ENCODE measurements at regions not wholly inside any gene's neighbourhood (a gene's known extent, or its start where the extent isn't known, plus 50 kb on each side); places are given as distances from the start of the nearest gene placed in this dataset.

- TF ChIP-seq CTCF (IDR thresholded peaks at IDR 0.05) (no peak), ZFX (IDR thresholded peaks at IDR 0.05; ENCODE audit: borderline replicate concordance) (no peak)
- no peak overlapping the region for H3K27ac ChIP-seq
Measured at GRCh38 chr7:49322476-49322875, 398.1 kb downstream of the CDC14C start.

- TF ChIP-seq ZFX (IDR thresholded peaks at IDR 0.05; ENCODE audit: borderline replicate concordance) = no peak
- no peak for TF ChIP-seq CTCF (IDR thresholded peaks at IDR 0.05)
- H3K27ac ChIP-seq = no peak overlapping the region
Measured at GRCh38 chr7:49324040-49324439, 399.7 kb downstream of the CDC14C start.

- TF ChIP-seq ZFX (IDR thresholded peaks at IDR 0.05; ENCODE audit: borderline replicate concordance) = no peak
- TF ChIP-seq CTCF (IDR thresholded peaks at IDR 0.05) = peak; percentile 40
Measured at GRCh38 chr7:49324707-49325106, 400.4 kb downstream of the CDC14C start.

GRCh38 chr7:49325571-49325970 lies 401.2 kb downstream of the CDC14C start:
- no peak overlapping the region for H3K27ac ChIP-seq
- TF ChIP-seq CTCF (IDR thresholded peaks at IDR 0.05) (no peak), ZFX (IDR thresholded peaks at IDR 0.05; ENCODE audit: borderline replicate concordance) (no peak)

More at GRCh38 chr7:49324707-49325106, 400.4 kb downstream of the CDC14C start:
- H3K27ac ChIP-seq = no peak overlapping the region

GRCh38 chr7:49327155-49327554 lies 402.8 kb downstream of the CDC14C start:
- TF ChIP-seq ZFX (IDR thresholded peaks at IDR 0.05; ENCODE audit: borderline replicate concordance) (no peak), CTCF (IDR thresholded peaks at IDR 0.05) (no peak)
- H3K27ac ChIP-seq = no peak overlapping the region

- H3K27ac ChIP-seq = no peak overlapping the region
- TF ChIP-seq CTCF (IDR thresholded peaks at IDR 0.05) = no peak
- no peak for TF ChIP-seq ZFX (IDR thresholded peaks at IDR 0.05; ENCODE audit: borderline replicate concordance)
Measured at GRCh38 chr7:49333180-49333881, 409.0 kb downstream of the CDC14C start.

GRCh38 chr7:49341849-49342248 lies 417.5 kb downstream of the CDC14C start:
- H3K27ac ChIP-seq = no peak overlapping the region
- TF ChIP-seq ZFX (IDR thresholded peaks at IDR 0.05; ENCODE audit: borderline replicate concordance) = no peak
- TF ChIP-seq CTCF (IDR thresholded peaks at IDR 0.05) = no peak

All from 22Rv1 (cell line).